Loucy (cell line): ENCODE measurements at regions not wholly inside any gene's neighbourhood (a gene's known extent, or its start where the extent isn't known, plus 50 kb on each side); places are given as distances from the start of the nearest gene placed in this dataset.

Experiments used
- H2AFZ ChIP-seq: fragments of 200-600 bp; sonication (generic); 2 replicates; pipeline ENCODE4 v1.6.0; 2016; ENCODE audit warnings: antibody characterized with exemption, mild to moderate bottlenecking, low read length, moderate library complexity
- H3F3A ChIP-seq: fragments of 200-600 bp; 2 replicates; pipeline ENCODE4 v1.6.0; 2016; ENCODE audit warnings: antibody characterized with exemption, low read depth, mild to moderate bottlenecking
- H3K27me3 ChIP-seq: fragments of 200-600 bp; sonication (generic); 2 replicates; pipeline ENCODE4 v1.6.1; 2014; ENCODE audit warnings: low read length, mild to moderate bottlenecking; ENCODE audit not compliant: insufficient read depth, poor library complexity, severe bottlenecking
- H3K36me3 ChIP-seq: fragments of 200-600 bp; sonication (generic); 2 replicates; pipeline ENCODE4 v1.6.1; 2016; ENCODE audit warnings: low read length; ENCODE audit not compliant: insufficient read depth
- H3K4me1 ChIP-seq: fragments of 200-600 bp; sonication (generic); 2 replicates; pipeline ENCODE4 v1.5.1; 2014; ENCODE audit warnings: low read length, mild to moderate bottlenecking; ENCODE audit not compliant: insufficient read depth, poor library complexity, severe bottlenecking
- H3K4me2 ChIP-seq: fragments of 200-600 bp; sonication (generic); 2 replicates; pipeline ENCODE4 v1.6.0; 2014; ENCODE audit warnings: antibody characterized with exemption, low read length, low read depth, mild to moderate bottlenecking; ENCODE audit not compliant: poor library complexity, severe bottlenecking
- H3K4me3 ChIP-seq: fragments of 200-600 bp; sonication (generic); 2 replicates; pipeline ENCODE4 v1.5.1; 2014; ENCODE audit warnings: low read length, mild to moderate bottlenecking, mixed read lengths; ENCODE audit not compliant: poor library complexity, severe bottlenecking
- H3K79me2 ChIP-seq: fragments of 200-600 bp; sonication (generic); 2 replicates; pipeline ENCODE4 v1.6.1; 2014; ENCODE audit warnings: low read length; ENCODE audit not compliant: insufficient read depth
- H3K9ac ChIP-seq: fragments of 200-600 bp; sonication (generic); 2 replicates; pipeline ENCODE4 v1.6.0; 2014; ENCODE audit warnings: mild to moderate bottlenecking, low read depth, low read length, moderate library complexity; ENCODE audit not compliant: poor library complexity, severe bottlenecking
- H3K9me2 ChIP-seq: fragments of 200-600 bp; sonication (generic); replicated peaks from 2 replicates; pipeline ENCODE4 v1.6.1; 2016; ENCODE audit warnings: low read depth, low read length, mixed read lengths
- H3K9me3 ChIP-seq: fragments of 200-600 bp; sonication (generic); 2 replicates; pipeline ENCODE4 v1.6.1; 2014; ENCODE audit warnings: mild to moderate bottlenecking, antibody characterized with exemption, low read length, low read depth; ENCODE audit not compliant: insufficient read depth
- H4K20me1 ChIP-seq: fragments of 200-600 bp; sonication (generic); 2 replicates; pipeline ENCODE4 v1.6.0; 2014; ENCODE audit warnings: antibody characterized with exemption, low read length, mild to moderate bottlenecking; ENCODE audit not compliant: insufficient read depth, poor library complexity, severe bottlenecking
- CTCF ChIP-seq: fragments of 200-600 bp; sonication (generic); conservative IDR thresholded peaks from 2 replicates; pipeline ENCODE4 v1.5.1; 2014; ENCODE audit warnings: mild to moderate bottlenecking, antibody characterized with exemption, low read length
- EZH2phosphoT487 ChIP-seq: fragments of 200-600 bp; IDR thresholded peaks from 2 replicates; pipeline ENCODE4 v1.6.1; 2018; ENCODE audit warnings: antibody characterized with exemption, mild to moderate bottlenecking, moderate library complexity, borderline replicate concordance

GRCh38 chr2:12935222-12935621, 218.5 kb downstream of the TRIB2 start:
- Histone ChIP-seq H3K4me3 (no peak overlapping the region), H3K4me2 (no peak overlapping the region), H3K27me3 (peaks cover 25% of the 10 kb centered on the region), H3K79me2 (no peaks in the 10 kb centered on the region), H3K9me2 (no peaks in the 10 kb centered on the region), H3K4me1 (no peaks in the 10 kb centered on the region), H3K9ac (no peak overlapping the region), H3F3A (no peaks in the 10 kb centered on the region), H3K9me3 (no peaks in the 10 kb centered on the region), H2AFZ (no peak overlapping the region), H4K20me1 (no peaks in the 10 kb centered on the region), H3K36me3 (no peaks in the 10 kb centered on the region)
- TF ChIP-seq CTCF (no peak), EZH2phosphoT487 (no peak)

- TF ChIP-seq EZH2phosphoT487 = no peak
- no peak for TF ChIP-seq CTCF
- Histone ChIP-seq H2AFZ (no peak overlapping the region), H3K4me2 (no peak overlapping the region), H4K20me1 (no peaks in the 10 kb centered on the region), H3K27me3 (peaks cover 25% of the 10 kb centered on the region), H3K4me1 (no peaks in the 10 kb centered on the region), H3K79me2 (no peaks in the 10 kb centered on the region), H3K9ac (no peak overlapping the region), H3K36me3 (no peaks in the 10 kb centered on the region), H3K4me3 (no peak overlapping the region), H3F3A (no peaks in the 10 kb centered on the region), H3K9me3 (no peaks in the 10 kb centered on the region), H3K9me2 (no peaks in the 10 kb centered on the region)
Measured at GRCh38 chr2:12935796-12936195, 219.1 kb downstream of the TRIB2 start.

- Histone ChIP-seq H3K27me3 (peaks cover under 1% of the 10 kb centered on the region), H3K9ac (no peak overlapping the region), H4K20me1 (no peaks in the 10 kb centered on the region), H3K4me1 (no peaks in the 10 kb centered on the region), H3K4me2 (no peak overlapping the region), H3K4me3 (no peak overlapping the region), H3K9me3 (no peaks in the 10 kb centered on the region), H2AFZ (no peak overlapping the region), H3F3A (no peaks in the 10 kb centered on the region), H3K36me3 (no peaks in the 10 kb centered on the region), H3K79me2 (no peaks in the 10 kb centered on the region), H3K9me2 (no peaks in the 10 kb centered on the region)
- TF ChIP-seq EZH2phosphoT487 = no peak
- no peak for TF ChIP-seq CTCF
Measured at GRCh38 chr2:12941203-12941602, 224.5 kb downstream of the TRIB2 start.
